Hepatocyte (in vitro differentiated cells): ENCODE measurements at regions not wholly inside any gene's neighbourhood (a gene's known extent, or its start where the extent isn't known, plus 50 kb on each side); places are given as distances from the start of the nearest gene placed in this dataset.

ENCODE experiments used
- DNase-seq: peaks from one replicate; pipeline ENCODE4 v3.0.0-alpha.2; 2016; ENCODE audit warnings: low spot score
- H2AFZ ChIP-seq: fragments of 200-600 bp; sonication (generic); 2 replicates; pipeline ENCODE4 v1.6.0; 2016; ENCODE audit warnings: antibody characterized with exemption, mild to moderate bottlenecking
- H3K27ac ChIP-seq: fragments of 200-600 bp; sonication (generic); 2 replicates; pipeline ENCODE4 v1.5.1; 2016; ENCODE audit warnings: mild to moderate bottlenecking
- H3K27me3 ChIP-seq: fragments of 200-600 bp; sonication (generic); 2 replicates; pipeline ENCODE4 v1.6.1; 2016
- H3K36me3 ChIP-seq: fragments of 200-600 bp; sonication (generic); replicated peaks from 2 replicates; pipeline ENCODE4 v1.5.1; 2016; ENCODE audit warnings: low read depth; ENCODE audit not compliant: insufficient read depth
- H3K4me1 ChIP-seq: fragments of 200-600 bp; sonication (generic); 2 replicates; pipeline ENCODE4 v1.5.1; 2016; ENCODE audit warnings: mild to moderate bottlenecking, moderate library complexity; ENCODE audit not compliant: insufficient read depth
- H3K4me2 ChIP-seq: fragments of 200-600 bp; sonication (generic); 2 replicates; pipeline ENCODE4 v1.6.0; 2016
- H3K4me3 ChIP-seq: fragments of 200-600 bp; sonication (generic); 2 replicates; pipeline ENCODE4 v1.5.1; 2016; ENCODE audit warnings: mild to moderate bottlenecking
- H3K79me2 ChIP-seq: fragments of 200-600 bp; sonication (generic); 2 replicates; pipeline ENCODE4 v1.6.0; 2017; ENCODE audit warnings: mild to moderate bottlenecking
- H3K9me2 ChIP-seq: fragments of 200-600 bp; sonication (generic); replicated peaks from 2 replicates; pipeline ENCODE4 v1.6.0; 2017; ENCODE audit warnings: mild to moderate bottlenecking; ENCODE audit not compliant: insufficient read depth
- H3K9me3 ChIP-seq: fragments of 200-600 bp; sonication (generic); 2 replicates; pipeline ENCODE4 v1.5.1; 2016; ENCODE audit warnings: low read depth, mild to moderate bottlenecking
- H4K20me1 ChIP-seq: fragments of 200-600 bp; sonication (generic); 2 replicates; pipeline ENCODE4 v1.6.0; 2016; ENCODE audit warnings: mild to moderate bottlenecking; ENCODE audit not compliant: insufficient read depth, poor library complexity, severe bottlenecking
- CTCF ChIP-seq: fragments of 200-600 bp; sonication (generic); IDR thresholded peaks from 2 replicates; pipeline ENCODE4 v1.5.1; 2016; ENCODE audit warnings: antibody characterized with exemption, mild to moderate bottlenecking; ENCODE audit not compliant: poor library complexity
- EZH2 ChIP-seq: fragments of 200-600 bp; sonication (generic); IDR thresholded peaks from 2 replicates; pipeline ENCODE4 v1.6.1; 2016; ENCODE audit warnings: antibody characterized with exemption, mild to moderate bottlenecking, borderline replicate concordance
- EZH2phosphoT487 ChIP-seq: fragments of 200-600 bp; sonication (generic); IDR thresholded peaks from one replicate; pipeline ENCODE4 v1.6.1; 2018; ENCODE audit warnings: antibody characterized with exemption, mild to moderate bottlenecking, low read depth, moderate library complexity; ENCODE audit not compliant: unreplicated experiment, severe bottlenecking
- WGBS: methylation state at CpG from one replicate; pipeline ENCODE4 v1.1.6; 2016; ENCODE audit warnings: low lambda C conversion rate; ENCODE audit errors: missing lambda C conversion rate; 5-methylcytosine and 5-hydroxymethylcytosine counted together

DNA sequence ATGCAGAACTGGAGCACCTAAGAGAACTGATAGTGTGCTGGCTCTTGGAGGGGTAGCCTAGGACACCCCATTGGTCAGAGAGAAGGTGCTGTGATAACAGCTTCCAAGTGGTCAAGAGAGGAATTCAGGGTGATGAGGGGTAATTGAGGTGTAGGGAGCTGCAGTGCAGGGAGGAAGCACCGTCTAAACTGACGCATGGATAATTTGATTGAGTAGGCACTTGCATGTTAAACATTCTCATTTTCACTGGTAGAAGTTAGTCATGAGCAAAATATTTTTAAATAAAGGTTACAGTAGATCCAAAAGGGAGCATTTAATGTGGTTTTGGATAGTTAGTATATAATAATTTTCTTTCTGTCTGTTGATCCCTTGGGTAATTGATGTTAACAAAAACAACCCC is 155.1 kb upstream of the TCF4 start:
- Histone ChIP-seq H3K4me3 (no peak overlapping the region), H3K79me2 (no peaks in the 10 kb centered on the region), H3K27ac (no peak overlapping the region), H3K9me2 (no peaks in the 10 kb centered on the region), H3K27me3 (peaks cover 16% of the 10 kb centered on the region), H3K4me2 (no peak overlapping the region), H3K36me3 (no peaks in the 10 kb centered on the region), H3K4me1 (peaks cover 5% of the 10 kb centered on the region), H3K9me3 (no peaks in the 10 kb centered on the region), H4K20me1 (no peaks in the 10 kb centered on the region), H2AFZ (no peak overlapping the region)
- TF ChIP-seq EZH2 (no peak), EZH2phosphoT487 (no peak), CTCF (no peak)
- 83% methylated on average over 2 of the region's 2 CpGs for WGBS
- no peak for DNase-seq

DNA sequence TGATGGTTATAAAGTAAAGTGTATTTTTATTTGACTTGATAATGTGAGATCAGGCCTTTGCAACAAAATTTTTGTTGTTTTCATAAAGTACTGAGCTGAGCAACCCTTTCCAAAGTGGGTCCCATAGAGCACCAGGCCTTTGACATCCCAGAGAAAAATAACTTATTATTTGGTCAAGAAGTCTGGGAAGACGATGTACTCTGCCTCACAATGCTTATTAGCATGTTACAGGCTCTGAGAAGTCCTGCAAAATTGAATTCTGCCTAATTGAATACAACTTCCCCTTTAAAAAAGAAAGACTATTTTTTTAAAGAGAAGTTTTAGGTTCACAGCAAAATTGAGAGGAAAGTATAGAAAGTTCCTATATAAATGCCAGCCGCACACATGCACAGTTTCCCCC is 151.5 kb upstream of the TCF4 start:
- no peak for DNase-seq
- Histone ChIP-seq H2AFZ (no peak overlapping the region), H3K4me3 (no peak overlapping the region), H3K36me3 (no peaks in the 10 kb centered on the region), H3K27me3 (peaks cover 6% of the 10 kb centered on the region), H3K79me2 (no peaks in the 10 kb centered on the region), H3K9me2 (no peaks in the 10 kb centered on the region), H4K20me1 (no peaks in the 10 kb centered on the region), H3K27ac (no peak overlapping the region), H3K4me2 (no peak overlapping the region), H3K4me1 (no peaks in the 10 kb centered on the region), H3K9me3 (no peaks in the 10 kb centered on the region)
- 84% methylated on average over 2 of the region's 2 CpGs for WGBS
- no peak for TF ChIP-seq EZH2

DNA sequence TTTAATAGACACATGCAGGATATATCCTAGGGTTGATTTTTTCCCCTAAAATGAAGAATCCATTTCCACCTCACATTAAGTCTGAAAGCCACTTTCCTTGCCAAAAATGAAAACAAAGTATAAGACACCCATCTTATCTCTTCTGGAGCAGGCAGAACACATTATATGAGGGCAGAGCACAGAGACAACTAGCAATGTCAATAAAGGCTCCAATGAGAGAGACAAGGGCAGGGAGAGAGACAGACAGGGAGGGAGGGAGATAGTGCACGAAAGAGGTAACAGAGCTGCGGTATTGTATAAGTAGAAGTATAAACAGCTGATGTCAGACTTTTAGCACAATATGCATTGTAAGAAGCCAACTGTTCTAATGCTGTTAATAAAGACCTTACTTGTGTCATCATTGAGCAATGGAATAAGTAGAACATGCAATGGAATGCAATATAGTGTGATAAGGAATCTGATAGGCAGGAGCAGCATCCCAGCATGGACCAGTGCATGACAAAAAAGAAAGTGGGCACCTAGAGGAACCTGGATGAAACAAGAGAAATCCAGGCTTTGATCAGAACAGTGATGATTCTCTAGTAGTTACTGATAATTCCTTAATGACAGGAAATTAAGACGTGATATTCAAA is 150.6 kb upstream of the TCF4 start:
- Histone ChIP-seq H3K27ac (no peak overlapping the region), H3K9me3 (no peaks in the 10 kb centered on the region), H3K79me2 (no peaks in the 10 kb centered on the region), H3K4me3 (no peak overlapping the region), H4K20me1 (no peaks in the 10 kb centered on the region), H3K9me2 (no peaks in the 10 kb centered on the region), H2AFZ (no peak overlapping the region), H3K4me2 (no peak overlapping the region), H3K4me1 (no peaks in the 10 kb centered on the region), H3K27me3 (no peaks in the 10 kb centered on the region), H3K36me3 (no peaks in the 10 kb centered on the region)
- WGBS: 65% methylated on average over 3 of the region's 3 CpGs
- DNase-seq: no peak
- no peak for TF ChIP-seq EZH2phosphoT487
- TF ChIP-seq EZH2: no peak
- no peak for TF ChIP-seq CTCF

DNA sequence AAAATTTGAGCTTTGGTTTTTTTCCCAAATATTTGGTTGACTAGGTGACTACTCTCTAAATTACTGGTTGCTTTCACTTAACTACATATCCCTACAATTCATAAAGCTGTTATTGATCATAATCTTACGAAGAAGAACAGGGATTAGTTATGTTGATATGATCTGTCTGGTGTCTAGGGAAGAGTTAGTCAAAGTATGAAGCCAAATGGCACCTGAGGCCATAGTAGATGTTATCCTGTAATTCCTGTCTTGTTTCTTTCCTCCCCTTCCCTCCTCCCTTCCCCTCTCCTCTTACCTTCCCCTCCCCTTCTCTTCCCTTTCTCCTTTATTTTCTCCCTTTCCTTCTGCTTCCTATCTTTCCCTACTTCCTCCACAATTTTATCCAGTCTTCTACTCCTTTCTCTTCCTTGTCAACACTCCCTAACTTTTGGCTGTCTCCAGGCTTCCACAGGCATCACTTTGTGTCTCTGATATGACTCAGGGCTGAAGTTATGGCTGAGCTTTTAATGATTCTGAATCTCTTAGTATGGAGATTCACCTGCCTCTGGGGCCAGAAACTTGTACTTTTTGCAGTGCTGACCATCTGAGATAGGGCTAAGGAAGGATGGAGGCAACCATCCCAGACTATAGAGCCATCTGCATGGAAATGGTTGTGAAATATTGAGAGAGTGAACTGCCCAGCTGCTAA is 149.9 kb upstream of the TCF4 start:
- H3K79me2 ChIP-seq: no peaks in the 10 kb centered on the region
- 71% methylated on average over 1 of the region's 1 CpG for WGBS
- no peak for DNase-seq
- no peaks in the 10 kb centered on the region for H3K27me3 ChIP-seq
- TF ChIP-seq CTCF (no peak), EZH2phosphoT487 (no peak), EZH2 (no peak)
- no peaks in the 10 kb centered on the region for H3K9me3 ChIP-seq
- H3K4me2 ChIP-seq: no peak overlapping the region
- H4K20me1 ChIP-seq: no peaks in the 10 kb centered on the region
- H3K36me3 ChIP-seq: no peaks in the 10 kb centered on the region
- H3K9me2 ChIP-seq: no peaks in the 10 kb centered on the region
- H3K4me3 ChIP-seq: no peak overlapping the region
- no peaks in the 10 kb centered on the region for H3K4me1 ChIP-seq
- no peak overlapping the region for H2AFZ ChIP-seq
- H3K27ac ChIP-seq: no peak overlapping the region
